Suprapubic skin (tissue), 4 donors: ENCODE measurements at regions not wholly inside any gene's neighbourhood (a gene's known extent, or its start where the extent isn't known, plus 50 kb on each side); places are given as distances from the start of the nearest gene placed in this dataset.

ENCODE experiments used
- DNase-seq, 2 donors: peaks; one replicate each; pipeline ENCODE4 v3.0.0-alpha.2; 2019; ENCODE audit warnings: low spot score in 2 of 2
- H3K27ac ChIP-seq: fragments of 200-600 bp; sonication (generic); one replicate; pipeline ENCODE4 v1.5.1; 2019
- H3K27me3 ChIP-seq: fragments of 200-600 bp; sonication (generic); one replicate; pipeline ENCODE4 v1.5.1; 2019
- H3K36me3 ChIP-seq: fragments of 200-600 bp; sonication (generic); one replicate; pipeline ENCODE4 v1.5.1; 2019
- H3K4me1 ChIP-seq: fragments of 200-600 bp; sonication (generic); one replicate; pipeline ENCODE4 v1.5.1; 2019
- H3K4me3 ChIP-seq: fragments of 200-600 bp; sonication (generic); one replicate; pipeline ENCODE4 v1.5.1; 2019; ENCODE audit warnings: mild to moderate bottlenecking
- H3K9me3 ChIP-seq: fragments of 200-600 bp; sonication (generic); one replicate; pipeline ENCODE4 v1.5.1; 2019
- EP300 ChIP-seq: sonication (generic); formaldehyde crosslinking; IDR thresholded peaks from one replicate; pipeline ENCODE4 v1.6.1; 2017; ENCODE audit warnings: antibody characterized with exemption
- POLR2A ChIP-seq, 2 donors: fragments of 450-650 bp; IDR thresholded peaks; one replicate each; pipeline ENCODE4 v1.6.1; 2017; ENCODE audit warnings: antibody characterized with exemption in 2 of 2, mild to moderate bottlenecking in 2 of 2, moderate library complexity in 2 of 2
- POLR2AphosphoS5 ChIP-seq, 3 donors: sonication (generic); formaldehyde crosslinking; IDR thresholded peaks; one replicate each; pipeline ENCODE4 v1.6.1; 2017; ENCODE audit warnings: antibody characterized with exemption in 3 of 3
- WGBS: methylation state at CpG from one replicate; pipeline ENCODE4 v1.1.5; 2018; 5-methylcytosine and 5-hydroxymethylcytosine counted together
- TF ChIP-seq, protein P1 (sequence below), 2 donors: fragments of 200-600 bp in 1 of 2; fragments of 450-650 bp in 1 of 2; sonication (generic) in 1 of 2; IDR thresholded peaks; one replicate each; pipeline ENCODE4 v1.5.1; 2016 to 2019; ENCODE audit warnings: antibody characterized with exemption in 2 of 2, mild to moderate bottlenecking in 1 of 2, moderate library complexity in 1 of 2

DNA sequence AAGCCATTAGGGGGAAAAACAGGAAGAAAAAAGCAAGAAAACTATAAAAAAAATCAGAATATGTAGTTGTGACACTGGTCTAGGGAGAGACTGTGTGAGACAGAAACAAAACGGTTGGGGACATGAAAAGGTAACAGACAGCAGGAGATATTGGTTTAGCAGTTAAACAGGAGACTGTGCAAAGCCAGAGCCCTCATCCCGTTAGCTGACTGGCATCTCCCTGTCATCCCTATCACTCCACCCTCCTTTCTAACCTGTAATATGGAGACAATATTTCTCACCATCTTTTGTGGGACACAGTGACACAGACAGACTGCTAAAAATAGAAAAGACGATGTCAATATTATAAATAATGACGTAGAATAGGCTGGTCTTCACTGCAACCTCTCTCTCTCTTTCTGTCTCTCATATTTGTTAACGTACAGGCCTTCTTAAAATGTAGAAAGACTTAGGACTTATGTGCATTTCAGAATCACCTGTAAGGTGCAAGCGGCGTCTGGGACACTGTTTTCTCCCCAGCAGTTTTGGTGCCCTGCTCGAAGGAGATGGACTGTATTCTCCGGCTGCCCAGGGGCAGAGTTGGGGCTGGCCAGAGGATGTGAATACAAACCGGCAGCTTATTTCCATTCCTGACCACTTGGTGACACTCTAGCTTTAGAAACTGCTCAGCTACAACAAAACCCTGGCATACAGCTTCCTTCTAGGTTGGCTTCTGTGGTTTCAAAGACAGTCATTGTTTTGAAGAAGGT is 190.6 kb downstream of the MAT2B start:
- H3K27ac ChIP-seq, result no peak overlapping the region
- no peak overlapping the region for H3K4me3 ChIP-seq
- 36% methylated on average over 10 of the region's 10 CpGs for WGBS
- no peak for DNase-seq
- no peaks in the 10 kb centered on the region for H3K4me1 ChIP-seq
- H3K36me3 ChIP-seq, result no peaks in the 10 kb centered on the region
- H3K9me3 ChIP-seq, result no peaks in the 10 kb centered on the region
- no peaks in the 10 kb centered on the region for H3K27me3 ChIP-seq
- TF ChIP-seq EP300 (no peak), POLR2AphosphoS5 (IDR thresholded peaks at IDR 0.05) (no peak), POLR2A (IDR thresholded peaks at IDR 0.05) (no peak)
- TF ChIP-seq, protein P1, sequence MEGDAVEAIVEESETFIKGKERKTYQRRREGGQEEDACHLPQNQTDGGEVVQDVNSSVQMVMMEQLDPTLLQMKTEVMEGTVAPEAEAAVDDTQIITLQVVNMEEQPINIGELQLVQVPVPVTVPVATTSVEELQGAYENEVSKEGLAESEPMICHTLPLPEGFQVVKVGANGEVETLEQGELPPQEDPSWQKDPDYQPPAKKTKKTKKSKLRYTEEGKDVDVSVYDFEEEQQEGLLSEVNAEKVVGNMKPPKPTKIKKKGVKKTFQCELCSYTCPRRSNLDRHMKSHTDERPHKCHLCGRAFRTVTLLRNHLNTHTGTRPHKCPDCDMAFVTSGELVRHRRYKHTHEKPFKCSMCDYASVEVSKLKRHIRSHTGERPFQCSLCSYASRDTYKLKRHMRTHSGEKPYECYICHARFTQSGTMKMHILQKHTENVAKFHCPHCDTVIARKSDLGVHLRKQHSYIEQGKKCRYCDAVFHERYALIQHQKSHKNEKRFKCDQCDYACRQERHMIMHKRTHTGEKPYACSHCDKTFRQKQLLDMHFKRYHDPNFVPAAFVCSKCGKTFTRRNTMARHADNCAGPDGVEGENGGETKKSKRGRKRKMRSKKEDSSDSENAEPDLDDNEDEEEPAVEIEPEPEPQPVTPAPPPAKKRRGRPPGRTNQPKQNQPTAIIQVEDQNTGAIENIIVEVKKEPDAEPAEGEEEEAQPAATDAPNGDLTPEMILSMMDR (IDR thresholded peaks at IDR 0.05), result no peak

DNA sequence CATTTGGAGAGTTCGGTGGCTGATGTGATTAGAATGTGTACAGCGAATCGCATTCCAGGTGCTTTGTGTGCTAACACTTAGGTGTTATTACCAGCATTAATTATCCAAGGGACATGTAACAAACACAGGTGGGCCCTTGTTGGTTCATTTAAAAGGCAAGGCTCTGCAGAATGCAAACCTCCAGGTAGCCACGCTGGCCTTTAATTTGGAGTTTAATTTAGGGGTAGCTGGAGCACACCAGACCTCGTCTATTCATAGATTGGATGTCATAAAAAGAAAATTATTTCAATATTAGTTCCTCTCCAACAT is 191.1 kb downstream of the MAT2B start:
- TF ChIP-seq POLR2A (IDR thresholded peaks at IDR 0.05), result no peak
- no peak for TF ChIP-seq POLR2AphosphoS5 (IDR thresholded peaks at IDR 0.05)
- TF ChIP-seq, protein P1 (IDR thresholded peaks at IDR 0.05), result no peak
- TF ChIP-seq EP300, result no peak
- H3K27ac ChIP-seq, result no peak overlapping the region
- DNase-seq, result no peak
- H3K4me3 ChIP-seq, result no peak overlapping the region
- H3K9me3 ChIP-seq, result no peaks in the 10 kb centered on the region
- no peaks in the 10 kb centered on the region for H3K4me1 ChIP-seq
- H3K36me3 ChIP-seq, result no peaks in the 10 kb centered on the region
- H3K27me3 ChIP-seq, result no peaks in the 10 kb centered on the region
- 21% methylated on average over 5 of the region's 5 CpGs for WGBS

DNA sequence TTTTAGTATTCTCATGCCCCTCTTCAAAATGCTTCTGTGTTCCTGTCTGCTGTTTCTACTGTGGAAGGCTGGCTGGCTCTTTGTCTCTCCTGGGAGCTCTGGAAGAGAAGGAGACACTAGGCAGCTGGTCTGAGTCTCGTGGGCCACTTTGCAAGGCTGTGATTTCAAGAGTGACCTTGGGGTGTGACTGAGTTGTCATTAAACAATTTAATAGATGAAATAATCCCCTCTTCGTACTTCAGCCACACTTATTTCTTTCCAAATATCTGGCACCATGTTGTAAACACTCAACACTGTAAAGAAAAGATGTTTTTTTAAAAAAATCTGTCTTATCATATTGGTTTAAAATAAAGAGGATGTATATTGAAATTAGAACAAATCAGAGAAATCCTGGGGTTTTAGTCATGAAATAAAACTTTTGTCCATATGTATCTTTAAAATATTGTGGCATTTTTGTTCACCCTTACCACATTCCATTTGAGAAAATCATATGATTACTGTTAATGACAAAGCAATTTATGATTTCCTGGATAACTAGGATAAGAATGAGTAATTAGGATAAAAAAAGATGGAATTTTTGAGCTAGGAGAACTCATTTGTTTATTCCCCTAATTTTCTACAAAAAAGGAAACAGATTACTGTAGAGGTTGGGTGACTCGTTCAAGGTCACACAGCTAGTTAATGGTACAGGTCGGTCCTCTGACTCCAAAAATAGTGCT is 200.8 kb downstream of the MAT2B start:
- Histone ChIP-seq H3K9me3 (no peaks in the 10 kb centered on the region), H3K4me1 (no peaks in the 10 kb centered on the region), H3K27ac (no peak overlapping the region), H3K27me3 (no peaks in the 10 kb centered on the region), H3K36me3 (no peaks in the 10 kb centered on the region), H3K4me3 (no peak overlapping the region)
- 62% methylated on average over 4 of the region's 4 CpGs for WGBS
- TF ChIP-seq, protein P1 (IDR thresholded peaks at IDR 0.05), result no peak
- TF ChIP-seq POLR2AphosphoS5 (IDR thresholded peaks at IDR 0.05) (no peak), EP300 (no peak), POLR2A (IDR thresholded peaks at IDR 0.05) (no peak)
- DNase-seq, result no peak

DNA sequence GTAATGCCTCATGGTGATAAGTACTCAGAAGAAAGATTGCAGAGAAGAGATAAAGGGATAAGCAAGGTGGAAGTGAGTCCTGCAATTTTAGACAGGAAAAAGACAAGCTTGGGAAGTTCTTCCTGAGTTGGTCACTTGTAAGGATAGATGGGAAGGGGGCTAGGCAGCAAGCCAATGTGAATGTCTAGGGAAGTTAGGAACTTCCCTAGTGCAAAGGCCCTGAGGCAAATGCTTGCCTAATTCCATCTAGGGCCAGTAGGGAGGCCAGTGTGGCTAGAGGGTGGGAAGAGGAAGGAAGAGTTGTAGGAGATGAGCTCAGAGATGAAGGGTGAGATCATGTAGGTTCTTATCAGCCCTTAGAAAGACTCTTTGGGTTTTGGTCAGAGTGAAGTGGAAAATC is 206.6 kb downstream of the MAT2B start:
- H3K27ac ChIP-seq, result no peak overlapping the region
- TF ChIP-seq POLR2AphosphoS5 (IDR thresholded peaks at IDR 0.05) (no peak), POLR2A (IDR thresholded peaks at IDR 0.05) (no peak), EP300 (no peak)
- TF ChIP-seq, protein P1 (IDR thresholded peaks at IDR 0.05), result no peak
- H3K4me3 ChIP-seq, result no peak overlapping the region
- H3K4me1 ChIP-seq, result no peaks in the 10 kb centered on the region
- no peak for DNase-seq
- H3K9me3 ChIP-seq, result no peaks in the 10 kb centered on the region
- no peaks in the 10 kb centered on the region for H3K36me3 ChIP-seq
- H3K27me3 ChIP-seq, result no peaks in the 10 kb centered on the region

DNA sequence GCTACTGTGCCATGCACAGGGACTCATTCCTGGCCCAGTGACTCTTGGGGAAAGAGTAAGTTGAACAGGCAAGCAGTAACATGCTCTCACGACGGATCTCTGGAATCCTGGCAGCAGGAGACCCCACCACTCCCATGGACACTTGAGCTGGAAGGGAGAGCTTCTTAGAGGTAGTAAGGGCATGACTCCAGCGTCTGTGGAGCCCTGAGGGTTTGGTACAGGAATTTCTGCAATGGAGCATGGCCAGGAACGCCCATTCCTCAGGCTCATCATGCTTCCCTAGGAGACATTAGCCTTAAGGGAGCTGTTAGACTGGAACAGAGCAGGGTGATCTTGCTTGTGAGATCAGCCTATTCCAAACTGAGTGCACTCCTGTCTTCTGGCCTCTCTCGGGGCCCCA is 212.9 kb downstream of the MAT2B start:
- H3K9me3 ChIP-seq, result no peaks in the 10 kb centered on the region
- no peaks in the 10 kb centered on the region for H3K36me3 ChIP-seq
- no peaks in the 10 kb centered on the region for H3K27me3 ChIP-seq
- H3K4me3 ChIP-seq, result no peak overlapping the region
- no peak overlapping the region for H3K27ac ChIP-seq
- WGBS, result 18% methylated on average over 4 of the region's 5 CpGs
- DNase-seq, result no peak
- no peaks in the 10 kb centered on the region for H3K4me1 ChIP-seq
- TF ChIP-seq, protein P1 (IDR thresholded peaks at IDR 0.05), result no peak
- no peak for TF ChIP-seq EP300
- TF ChIP-seq POLR2A (IDR thresholded peaks at IDR 0.05), result no peak
- TF ChIP-seq POLR2AphosphoS5 (IDR thresholded peaks at IDR 0.05), result no peak
